ENCODE measurements at regions not wholly inside any gene's neighbourhood (a gene's known extent, or its start where the extent isn't known, plus 50 kb on each side); places are given as distances from the start of the nearest gene placed in this dataset.

- no peaks in the 10 kb centered on the region for H3K4me1 Mint-ChIP-seq
- Histone ChIP-seq H3K36me3 (ENCODE audit: control insufficient read depth, insufficient read depth, low read length) (no peaks in the 10 kb centered on the region), H3K27me3 (ENCODE audit: control insufficient read depth, insufficient read depth, low read length) (no peaks in the 10 kb centered on the region), H3K4me1 (ENCODE audit: control insufficient read depth, insufficient read depth, low read length) (no peaks in the 10 kb centered on the region), H3K9me3 (ENCODE audit: control insufficient read depth, insufficient read depth, low read length) (no peaks in the 10 kb centered on the region), H3K4me3 (ENCODE audit: low read length) (no peak overlapping the region), H3K27ac (ENCODE audit: low read length) (no peak overlapping the region)
- H3K4me3 Mint-ChIP-seq: no peak overlapping the region
- H3K9me3 Mint-ChIP-seq: no peaks in the 10 kb centered on the region
- no peaks in the 10 kb centered on the region for H3K36me3 Mint-ChIP-seq
- H3K27me3 Mint-ChIP-seq (ENCODE audit: low read depth in 2 of 2): peaks cover 0 to 7% of the 10 kb centered on the region in 2 donors
- ATAC-seq (no peak), DNase-seq (no peak)
- intact Hi-C loops (cut with micrococcal nuclease): no loop called here
- no peak for TF ChIP-seq CTCF (IDR thresholded peaks at IDR 0.05)
- H3K27ac Mint-ChIP-seq: no peak overlapping the region
- WGBS (ENCODE audit: insufficient coverage): 91% methylated on average over 11 of the region's 11 CpGs
Measured at GRCh38 chr19:30118221-30118620, 176.2 kb downstream of the URI1 start.

- H3K27me3 Mint-ChIP-seq (ENCODE audit: low read depth in 2 of 2): peaks cover 0 to 7% of the 10 kb centered on the region in 2 donors
- no peak overlapping the region for H3K4me3 ChIP-seq (ENCODE audit: low read length)
- 88% methylated on average over 12 of the region's 12 CpGs for WGBS (ENCODE audit: insufficient coverage)
- intact Hi-C loops (cut with micrococcal nuclease): no loop called here
- ATAC-seq: no peak
- H3K9me3 Mint-ChIP-seq: no peaks in the 10 kb centered on the region
- no peaks in the 10 kb centered on the region for H3K9me3 ChIP-seq (ENCODE audit: control insufficient read depth, insufficient read depth, low read length)
- no peak for TF ChIP-seq CTCF (IDR thresholded peaks at IDR 0.05)
- H3K4me3 Mint-ChIP-seq: no peak overlapping the region
- H3K4me1 Mint-ChIP-seq: no peaks in the 10 kb centered on the region
- no peak for DNase-seq
- H3K27ac ChIP-seq (ENCODE audit: low read length): no peak overlapping the region
- no peaks in the 10 kb centered on the region for H3K27me3 ChIP-seq (ENCODE audit: control insufficient read depth, insufficient read depth, low read length)
- no peaks in the 10 kb centered on the region for H3K4me1 ChIP-seq (ENCODE audit: control insufficient read depth, insufficient read depth, low read length)
- no peaks in the 10 kb centered on the region for H3K36me3 ChIP-seq (ENCODE audit: control insufficient read depth, insufficient read depth, low read length)
- no peak overlapping the region for H3K27ac Mint-ChIP-seq
- no peaks in the 10 kb centered on the region for H3K36me3 Mint-ChIP-seq
Measured at GRCh38 chr19:30118760-30119159, 176.7 kb downstream of the URI1 start.

GRCh38 chr19:30119180-30119908, 177.3 kb downstream of the URI1 start:
- Mint-ChIP-seq H3K4me1 (no peaks in the 10 kb centered on the region), H3K36me3 (no peaks in the 10 kb centered on the region), H3K9me3 (no peaks in the 10 kb centered on the region), H3K27ac (no peak overlapping the region), H3K4me3 (no peak overlapping the region), H3K27me3 (ENCODE audit: low read depth in 2 of 2) (peaks cover 0 to 7% of the 10 kb centered on the region in 2 donors)
- DNase-seq (no peak), ATAC-seq (no peak)
- intact Hi-C loops (cut with micrococcal nuclease): no loop called here
- H3K4me3 ChIP-seq (ENCODE audit: low read length): no peak overlapping the region
- H3K4me1 ChIP-seq (ENCODE audit: control insufficient read depth, insufficient read depth, low read length): no peaks in the 10 kb centered on the region
- H3K27ac ChIP-seq (ENCODE audit: low read length): no peak overlapping the region
- TF ChIP-seq CTCF (IDR thresholded peaks at IDR 0.05): no peak
- H3K36me3 ChIP-seq (ENCODE audit: control insufficient read depth, insufficient read depth, low read length): no peaks in the 10 kb centered on the region
- no peaks in the 10 kb centered on the region for H3K9me3 ChIP-seq (ENCODE audit: control insufficient read depth, insufficient read depth, low read length)
- H3K27me3 ChIP-seq (ENCODE audit: control insufficient read depth, insufficient read depth, low read length): no peaks in the 10 kb centered on the region
- 71% methylated on average over 12 of the region's 12 CpGs for WGBS (ENCODE audit: insufficient coverage)
